Activated T-cell treated with anti-CD3 and anti-CD28 coated beads, Interleukin-2, amount 50 U/mL, for 72 hours (primary cell): ENCODE measurements at regions not wholly inside any gene's neighbourhood (a gene's known extent, or its start where the extent isn't known, plus 50 kb on each side); places are given as distances from the start of the nearest gene placed in this dataset.
"Not testable (repeated sequence)": the region's sequence is repeated elsewhere in the genome, so short reads cannot be mapped to it uniquely, and the experiment has no call there.

Source experiments
- ATAC-seq, 2 donors: fragments of 150-1000 bp; cut with Tn5 transposase; replicated peaks in 1 of 2; 2 replicates each; pipeline ENCODE4 v1.10.0; 2021; ENCODE audit warnings: moderate library complexity in 2 of 2, mild to moderate bottlenecking in 1 of 2
- DNase-seq, 2 donors: peaks; one replicate each; pipeline ENCODE4 v3.0.0; 2021 to 2022; ENCODE audit warnings: mixed read lengths in 1 of 2
- H3K27ac Mint-ChIP-seq: one replicate; pipeline ENCODE4 v1.8.0; 2022; ENCODE audit warnings: mild to moderate bottlenecking, moderate library complexity, mixed read lengths
- H3K27me3 Mint-ChIP-seq: one replicate; pipeline ENCODE4 v1.8.0; 2022; ENCODE audit warnings: low read depth, mixed read lengths
- H3K36me3 Mint-ChIP-seq, 2 donors: one replicate each; pipeline ENCODE4 v1.8.0; 2022; ENCODE audit warnings: mixed read lengths in 2 of 2, mild to moderate bottlenecking in 1 of 2; ENCODE audit not compliant: insufficient read depth in 2 of 2
- H3K4me1 Mint-ChIP-seq: one replicate; pipeline ENCODE4 v1.8.0; 2022; ENCODE audit warnings: low read depth, mixed read lengths
- H3K4me3 Mint-ChIP-seq, 2 donors: one replicate each; pipeline ENCODE4 v1.8.0; 2022; ENCODE audit warnings: mild to moderate bottlenecking in 2 of 2, mixed read lengths in 2 of 2, moderate library complexity in 2 of 2
- H3K9me3 Mint-ChIP-seq, 2 donors: one replicate each; pipeline ENCODE4 v1.8.0; 2022; ENCODE audit warnings: mixed read lengths in 2 of 2

GRCh38 chr9:95718263-95718662 lies 157.2 kb upstream of the ERCC6L2 start:
- ATAC-seq, result no peak
- Mint-ChIP-seq H3K36me3 (peaks cover 9 to 18% of the 10 kb centered on the region in 2 donors), H3K9me3 (peaks cover 5 to 12% of the 10 kb centered on the region in 2 donors), H3K27ac (no peak overlapping the region), H3K27me3 (peaks cover 26% of the 10 kb centered on the region), H3K4me1 (peaks cover 5% of the 10 kb centered on the region), H3K4me3 (no peak overlapping the region)
- no peak for DNase-seq

GRCh38 chr9:95715868-95716435 lies 159.5 kb upstream of the ERCC6L2 start:
- H3K4me3 Mint-ChIP-seq, result no peak overlapping the region
- no peak for DNase-seq
- no peak for ATAC-seq
- H3K36me3 Mint-ChIP-seq, result peaks cover 8 to 14% of the 10 kb centered on the region in 2 donors
- H3K9me3 Mint-ChIP-seq, result peaks cover 5 to 12% of the 10 kb centered on the region in 2 donors
- H3K4me1 Mint-ChIP-seq, result no peaks in the 10 kb centered on the region
- no peak overlapping the region for H3K27ac Mint-ChIP-seq
- H3K27me3 Mint-ChIP-seq, result peaks cover 11% of the 10 kb centered on the region

DNA sequence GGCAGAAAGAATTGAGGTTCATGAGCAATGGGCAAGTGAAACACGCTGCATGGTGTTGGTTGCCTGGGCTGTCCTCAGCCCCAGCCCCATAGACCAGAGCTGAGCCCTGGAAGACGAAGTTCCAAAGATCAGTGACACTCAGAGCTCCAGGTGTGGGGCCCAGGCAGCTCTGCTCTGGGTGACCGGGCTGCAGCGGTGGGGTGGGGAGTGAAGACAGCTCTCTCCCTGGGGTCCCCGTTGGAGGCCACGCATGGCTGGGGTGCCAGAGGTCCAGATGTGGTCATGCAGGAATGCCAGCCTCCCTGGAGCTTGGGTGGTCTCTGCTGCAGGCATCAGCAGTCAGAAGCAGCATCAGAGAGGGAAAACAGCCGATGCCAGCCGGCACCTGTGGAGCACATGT lies 165.0 kb upstream of the ERCC6L2 start:
- Mint-ChIP-seq H3K36me3 (peaks cover 3 to 4% of the 10 kb centered on the region in 2 donors), H3K9me3 (peaks cover under 1 to 5% of the 10 kb centered on the region in 2 donors), H3K27me3 (no peaks in the 10 kb centered on the region), H3K4me1 (no peaks in the 10 kb centered on the region), H3K27ac (no peak overlapping the region), H3K4me3 (no peak overlapping the region)
- DNase-seq (no peak), ATAC-seq (no peak)

DNA sequence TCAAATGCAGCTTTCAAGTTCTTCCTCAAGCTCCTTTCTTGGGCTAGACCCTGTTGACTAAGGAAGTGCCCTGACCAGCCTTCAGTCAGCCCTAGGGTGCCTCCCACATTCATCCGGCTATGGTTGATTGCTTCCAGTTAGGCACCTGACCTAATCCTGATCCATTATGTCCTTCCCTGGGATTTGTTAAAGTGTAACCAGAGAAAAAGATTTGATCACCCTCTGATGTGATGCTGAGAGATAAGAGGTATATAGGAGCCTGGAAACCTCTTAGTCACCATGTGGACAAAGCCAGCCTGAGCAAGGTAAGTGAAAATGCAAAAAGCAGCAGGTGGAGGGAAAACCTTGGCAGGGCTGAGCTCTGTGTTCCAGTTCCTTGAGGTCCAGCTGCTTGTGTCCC lies 178.8 kb upstream of the ERCC6L2 start:
- Mint-ChIP-seq H3K4me3 (no peak overlapping the region), H3K27me3 (peaks cover 8% of the 10 kb centered on the region), H3K36me3 (peaks cover 4 to 7% of the 10 kb centered on the region in 2 donors)

DNA sequence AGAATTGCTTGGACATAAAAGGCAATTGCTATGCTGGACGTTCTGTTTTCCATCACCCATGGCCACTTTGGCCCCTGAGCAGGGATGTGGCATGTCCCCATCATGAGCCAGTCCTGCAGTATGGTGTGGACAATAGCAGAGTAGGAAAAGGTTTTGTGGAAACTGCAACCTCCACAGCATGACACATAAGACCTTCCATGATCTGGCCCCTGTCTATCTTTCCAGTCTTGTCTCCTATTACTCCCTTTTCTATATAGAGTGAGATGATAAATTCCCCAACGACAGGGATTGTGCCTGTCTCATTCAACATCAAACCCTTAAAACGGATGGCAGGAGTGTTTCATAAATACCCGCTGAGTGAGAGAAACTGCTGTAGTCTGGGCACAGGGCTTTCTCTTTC lies 174.7 kb upstream of the PTCH1 start:
- no peak for ATAC-seq
- no peak overlapping the region for H3K27ac Mint-ChIP-seq

More for the DNA sequence above, 178.8 kb upstream of the ERCC6L2 start:
- no peak for ATAC-seq
- peaks cover 4 to 7% of the 10 kb centered on the region in 2 donors for H3K9me3 Mint-ChIP-seq
- H3K27ac Mint-ChIP-seq, result no peak overlapping the region
- no peak for DNase-seq
- no peaks in the 10 kb centered on the region for H3K4me1 Mint-ChIP-seq

GRCh38 chr9:95689669-95690068 lies 172.9 kb upstream of the PTCH1 start:
- H3K27ac Mint-ChIP-seq, result no peak overlapping the region
- H3K27me3 Mint-ChIP-seq, result no peaks in the 10 kb centered on the region
- peaks cover 0 to 2% of the 10 kb centered on the region in 2 donors for H3K36me3 Mint-ChIP-seq
- no peak for ATAC-seq
- no peaks in the 10 kb centered on the region for H3K9me3 Mint-ChIP-seq
- H3K4me1 Mint-ChIP-seq, result no peaks in the 10 kb centered on the region
- no peak overlapping the region for H3K4me3 Mint-ChIP-seq
- no peak for DNase-seq

More for the DNA sequence above, 174.7 kb upstream of the PTCH1 start:
- DNase-seq, result no peak
- H3K27me3 Mint-ChIP-seq, result peaks cover 8% of the 10 kb centered on the region
- H3K36me3 Mint-ChIP-seq, result peaks cover 3 to 4% of the 10 kb centered on the region in 2 donors
- H3K9me3 Mint-ChIP-seq, result peaks cover 4 to 7% of the 10 kb centered on the region in 2 donors
- no peak overlapping the region for H3K4me3 Mint-ChIP-seq
- H3K4me1 Mint-ChIP-seq, result no peaks in the 10 kb centered on the region

- no peaks in the 10 kb centered on the region for H3K27me3 Mint-ChIP-seq
- H3K4me3 Mint-ChIP-seq, result no peak overlapping the region
- DNase-seq (no peak), ATAC-seq (no peak)
- H3K27ac Mint-ChIP-seq, result no peak overlapping the region
- H3K4me1 Mint-ChIP-seq, result peaks cover 15% of the 10 kb centered on the region
- peaks cover 2% of the 10 kb centered on the region in 2 donors for H3K36me3 Mint-ChIP-seq
- H3K9me3 Mint-ChIP-seq, result peaks cover 0 to 2% of the 10 kb centered on the region in 2 donors
Observed at GRCh38 chr9:95684516-95684915, 167.7 kb upstream of the PTCH1 start.

GRCh38 chr9:95680306-95680705 lies 163.5 kb upstream of the PTCH1 start:
- not testable (repeated sequence) for H3K36me3 Mint-ChIP-seq, ATAC-seq, H3K27me3 Mint-ChIP-seq, H3K27ac Mint-ChIP-seq, H3K4me3 Mint-ChIP-seq, H3K9me3 Mint-ChIP-seq, DNase-seq
- peaks cover 15% of the 10 kb centered on the region for H3K4me1 Mint-ChIP-seq

DNA sequence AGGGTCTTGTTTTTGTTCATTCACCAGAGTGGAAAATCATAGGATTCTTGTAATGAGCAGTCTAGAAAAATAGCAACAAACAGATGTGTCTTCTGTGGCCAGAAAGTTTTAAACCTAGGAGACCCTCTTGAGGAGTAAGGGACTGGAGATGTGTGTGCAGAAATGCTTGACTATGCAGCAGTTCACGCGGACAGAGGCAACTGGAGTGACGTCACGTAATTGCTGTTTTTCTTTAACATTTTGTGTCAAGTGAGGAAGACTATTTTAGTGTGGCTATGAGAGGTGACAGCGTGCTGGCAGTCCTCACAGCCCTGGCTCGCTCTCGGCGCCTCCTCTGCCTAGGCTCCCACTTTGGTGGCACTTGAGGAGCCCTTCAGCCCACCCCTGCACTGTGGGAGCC lies 163.1 kb upstream of the PTCH1 start:
- ATAC-seq (no peak), DNase-seq (no peak)
- Mint-ChIP-seq H3K27ac (no peak overlapping the region), H3K4me1 (peaks cover 15% of the 10 kb centered on the region), H3K9me3 (peaks cover 0 to 5% of the 10 kb centered on the region in 2 donors), H3K36me3 (peaks cover 0 to 4% of the 10 kb centered on the region in 2 donors), H3K4me3 (no peak overlapping the region), H3K27me3 (no peaks in the 10 kb centered on the region)

DNA sequence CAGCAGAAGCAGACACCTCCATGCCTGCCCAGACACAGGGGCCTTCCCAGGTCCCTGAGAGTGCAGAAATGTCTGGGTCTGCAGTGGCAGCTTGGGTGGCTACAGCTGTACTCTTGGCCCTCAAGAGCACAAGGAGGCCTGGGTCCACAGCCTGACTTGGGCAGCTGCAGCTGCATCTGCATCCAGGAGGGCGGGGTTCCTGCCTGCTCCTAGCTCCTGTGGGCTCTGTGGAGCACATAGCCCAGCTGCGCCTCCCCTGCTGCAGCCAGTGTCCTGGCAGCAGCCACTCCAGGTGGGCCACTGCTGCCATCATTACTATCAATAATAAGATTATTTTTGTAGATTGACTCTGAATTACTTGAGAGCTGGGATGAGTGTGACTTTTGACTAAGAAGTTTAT lies 162.0 kb upstream of the PTCH1 start:
- Mint-ChIP-seq H3K4me1 (peaks cover 15% of the 10 kb centered on the region), H3K27ac (no peak overlapping the region), H3K27me3 (no peaks in the 10 kb centered on the region), H3K36me3 (peaks cover 0 to 4% of the 10 kb centered on the region in 2 donors), H3K4me3 (no peak overlapping the region), H3K9me3 (peaks cover 0 to 5% of the 10 kb centered on the region in 2 donors)
- DNase-seq (no peak), ATAC-seq (no peak)

DNA sequence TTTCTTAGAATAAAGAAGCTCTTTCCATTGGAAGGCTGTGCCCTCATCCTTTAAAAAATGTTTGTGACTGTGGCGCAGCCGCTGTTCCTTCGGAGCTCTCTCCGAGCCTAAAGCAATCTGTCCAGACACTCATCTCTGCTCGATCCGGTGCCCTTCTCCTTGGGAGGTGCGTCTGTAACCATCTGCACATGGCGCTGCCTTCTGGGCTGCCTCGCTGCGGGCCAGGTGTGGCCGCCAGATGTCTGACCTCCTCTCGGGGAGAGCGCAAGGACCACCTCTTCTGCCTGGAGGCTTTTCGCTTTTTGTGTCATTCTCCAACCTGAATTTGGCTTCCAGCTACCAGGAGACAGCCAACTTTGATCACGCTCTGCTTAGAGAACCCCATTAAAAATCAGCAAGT lies 153.4 kb upstream of the PTCH1 start:
- Mint-ChIP-seq H3K27me3 (peaks cover 38% of the 10 kb centered on the region), H3K9me3 (peaks cover 0 to 3% of the 10 kb centered on the region in 2 donors), H3K36me3 (no peaks in the 10 kb centered on the region), H3K4me1 (no peaks in the 10 kb centered on the region), H3K4me3 (no peak overlapping the region), H3K27ac (no peak overlapping the region)
- ATAC-seq (no peak), DNase-seq (no peak)

DNA sequence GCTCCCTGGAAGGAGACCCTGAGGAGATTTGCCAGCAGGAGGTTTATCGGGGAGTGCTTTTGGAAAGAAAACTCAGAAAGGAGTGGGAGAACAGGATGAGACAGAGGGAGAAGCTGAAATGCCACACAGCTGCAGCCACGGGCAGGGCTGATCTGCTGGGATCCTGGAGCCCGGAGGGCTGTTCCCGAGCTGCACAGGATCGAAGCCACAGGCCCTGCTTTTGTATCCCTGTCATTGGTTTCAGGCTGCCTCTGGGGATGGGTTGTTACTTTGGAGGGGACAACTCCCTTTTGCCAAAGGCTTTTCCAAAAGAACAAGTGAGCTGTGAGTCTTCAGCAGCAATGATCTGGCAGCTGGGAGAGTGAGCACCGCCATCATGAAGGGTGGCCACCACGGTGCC lies 152.5 kb upstream of the PTCH1 start:
- peaks cover 0 to 3% of the 10 kb centered on the region in 2 donors for H3K9me3 Mint-ChIP-seq
- H3K27ac Mint-ChIP-seq, result no peak overlapping the region
- ATAC-seq, result no peak
- H3K4me3 Mint-ChIP-seq, result no peak overlapping the region
- peaks cover 38% of the 10 kb centered on the region for H3K27me3 Mint-ChIP-seq
- no peaks in the 10 kb centered on the region for H3K4me1 Mint-ChIP-seq
- H3K36me3 Mint-ChIP-seq, result no peaks in the 10 kb centered on the region
- DNase-seq, result no peak

DNA sequence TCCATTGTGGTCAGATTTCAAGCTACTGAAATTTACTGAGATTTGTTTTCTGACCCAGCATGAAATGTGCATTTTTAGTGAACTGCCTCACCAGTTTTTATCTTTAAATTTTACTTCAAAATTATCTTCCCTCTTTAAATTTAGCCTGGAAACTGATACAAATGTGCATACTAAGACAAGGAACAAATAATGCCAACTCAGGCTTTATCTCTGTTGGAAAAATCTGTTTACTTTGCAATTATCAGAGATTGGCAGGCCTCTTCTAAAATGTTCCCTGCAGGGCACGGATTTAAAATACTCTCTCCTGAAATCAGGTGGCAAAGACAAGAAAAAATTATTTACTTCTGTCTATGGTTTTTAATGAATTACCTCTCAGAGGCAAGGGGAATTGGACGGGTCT lies 151.0 kb upstream of the PTCH1 start:
- Mint-ChIP-seq H3K4me3 (no peak overlapping the region), H3K27ac (no peak overlapping the region), H3K9me3 (peaks cover 0 to 1% of the 10 kb centered on the region in 2 donors), H3K36me3 (no peaks in the 10 kb centered on the region), H3K27me3 (peaks cover 38% of the 10 kb centered on the region), H3K4me1 (no peaks in the 10 kb centered on the region)
- DNase-seq (no peak), ATAC-seq (no peak)

GRCh38 chr9:95666785-95667155 lies 150.0 kb upstream of the PTCH1 start:
- Mint-ChIP-seq H3K4me1 (no peaks in the 10 kb centered on the region), H3K4me3 (no peak overlapping the region), H3K36me3 (no peaks in the 10 kb centered on the region), H3K9me3 (no peaks in the 10 kb centered on the region), H3K27ac (no peak overlapping the region), H3K27me3 (peaks cover 38% of the 10 kb centered on the region)
- no peak for ATAC-seq
- DNase-seq, result no peak
